ENCODE measurements at regions not wholly inside any gene's neighbourhood (a gene's known extent, or its start where the extent isn't known, plus 50 kb on each side); places are given as distances from the start of the nearest gene placed in this dataset.

GRCh38 chr1:238214449-238214848, 323.7 kb upstream of the ZP4 start:
- TF ChIP-seq EZH2 (IDR thresholded peaks at IDR 0.05) (no peak), POLR2AphosphoS5 (IDR thresholded peaks at IDR 0.05; ENCODE audit: borderline replicate concordance, low read depth, low read length) (no peak)

Measured in SK-N-MC (cell line).